ENCODE measurements at regions not wholly inside any gene's neighbourhood (a gene's known extent, or its start where the extent isn't known, plus 50 kb on each side); places are given as distances from the start of the nearest gene placed in this dataset.

- H3K9ac ChIP-seq (replicated peaks; ENCODE audit: extremely low read depth, insufficient read depth, low read length) = no peak overlapping the region
- H3K4me1 ChIP-seq (ENCODE audit: control insufficient read depth, extremely low read depth, insufficient read depth, low read length) = no peaks in the 10 kb centered on the region
- dilution Hi-C loops (cut with MboI; ENCODE audit: extremely low pct_ligation_motif_present, low sequenced_read_pairs) = no loop called here
- H3K36me3 ChIP-seq (ENCODE audit: control insufficient read depth in 2 of 2, extremely low read depth in 1 of 2, insufficient read depth in 2 of 2, low read length in 2 of 2) = no peaks in the 10 kb centered on the region
- DNase-seq (ENCODE audit: low read depth, low spot score) = no peak
- H3K9me3 ChIP-seq (replicated peaks; ENCODE audit: control insufficient read depth, insufficient read depth, low read length) = no peaks in the 10 kb centered on the region
- CTCF ChIA-PET = no interaction called here
- no peaks in the 10 kb centered on the region for H3K79me2 ChIP-seq (ENCODE audit: control insufficient read depth, insufficient read depth, low read length)
- H3K27ac ChIP-seq (ENCODE audit: insufficient read depth, low read depth, low read length) = no peak overlapping the region
- intact Hi-C loops (cut with micrococcal nuclease) = no loop called here
- H2AFZ ChIP-seq (ENCODE audit: low read depth, low read length) = no peak overlapping the region
- H3K4me2 ChIP-seq (ENCODE audit: insufficient read depth, low read length) = no peak overlapping the region
- POLR2A ChIA-PET = no interaction called here
- no peak for FAIRE-seq
- no TSS peak for BruUV-seq (replicated peaks)
- no peaks in the 10 kb centered on the region for H3K27me3 ChIP-seq (ENCODE audit: control insufficient read depth in 2 of 2, insufficient read depth in 2 of 2, low read length in 2 of 2)
- TF ChIP-seq MAX (IDR thresholded peaks at IDR 0.05; ENCODE audit: insufficient read depth, insufficient read length) (no peak), EZH2 (IDR thresholded peaks at IDR 0.05; ENCODE audit: borderline replicate concordance, low read depth, low read length, severe bottlenecking) (no peak), JUN (IDR thresholded peaks at IDR 0.05; ENCODE audit: borderline replicate concordance, insufficient read depth, insufficient read length, low read depth) (no peak), POLR2A (IDR thresholded peaks at IDR 0.05; ENCODE audit: low read depth, low read length) (no peak), GATA2 (IDR thresholded peaks at IDR 0.05; ENCODE audit: insufficient read depth, insufficient read length, low read depth, low read length) (no peak), FOS (IDR thresholded peaks at IDR 0.05; ENCODE audit: borderline replicate concordance, insufficient read depth, low read length) (no peak), MYC (IDR thresholded peaks at IDR 0.05; ENCODE audit: low read depth, low read length) (no peak), POLR2AphosphoS5 (IDR thresholded peaks at IDR 0.05; ENCODE audit: insufficient read depth, low read depth, low read length) (no peak), CTCF (IDR thresholded peaks at IDR 0.05; ENCODE audit: extremely low read depth in 1 of 2, insufficient read depth in 1 of 2, low read depth in 1 of 2, low read length in 2 of 2) (no peak)
- H3K9me1 ChIP-seq (replicated peaks; ENCODE audit: control insufficient read depth, extremely low read depth, insufficient read depth, low read length) = no peaks in the 10 kb centered on the region
- no peak overlapping the region for H3K4me3 ChIP-seq (replicated peaks in 1 of 3; ENCODE audit: insufficient read depth in 1 of 3, low read depth in 1 of 3, low read length in 3 of 3)
- H4K20me1 ChIP-seq (replicated peaks; ENCODE audit: control insufficient read depth, extremely low read depth, insufficient read depth, low read length) = no peaks in the 10 kb centered on the region
These were observed 384.1 kb upstream of the CNTNAP2 start for GRCh38 chr7:145732521-145732920.

Data from endothelial cell of umbilical vein (primary cell).